ENCODE measurements at regions not wholly inside any gene's neighbourhood (a gene's known extent, or its start where the extent isn't known, plus 50 kb on each side); places are given as distances from the start of the nearest gene placed in this dataset.

DNA sequence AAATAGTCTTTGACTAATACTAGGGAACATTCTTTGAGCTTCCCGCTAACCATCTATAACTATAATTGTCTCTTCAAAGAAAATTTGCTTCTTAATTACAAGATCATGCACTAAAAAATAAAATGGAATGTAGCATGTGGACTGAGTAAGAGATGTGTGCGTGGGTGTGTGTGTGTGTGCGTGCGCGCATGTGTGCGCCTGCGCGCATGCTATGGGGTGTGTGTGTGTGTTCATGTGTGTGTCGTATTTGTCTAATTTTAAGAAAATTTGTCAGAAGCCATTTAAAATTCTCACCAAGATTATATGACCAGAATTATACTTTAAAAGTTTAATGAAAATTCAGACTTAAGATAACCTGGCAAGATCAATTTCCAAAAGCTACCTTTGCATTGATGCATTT lies 593.0 kb downstream of the ACTL7B start:
- WGBS (ENCODE audit: low lambda C conversion rate, missing lambda C conversion rate), result 97% methylated on average over 9 of the region's 9 CpGs
- Histone ChIP-seq H4K20me1 (ENCODE audit: insufficient read depth, poor library complexity, severe bottlenecking) (no peaks in the 10 kb centered on the region), H3K4me2 (no peak overlapping the region), H3K9me3 (ENCODE audit: low read depth) (no peaks in the 10 kb centered on the region), H2AFZ (no peak overlapping the region), H3K27ac (no peak overlapping the region), H3K9me2 (replicated peaks; ENCODE audit: insufficient read depth) (no peaks in the 10 kb centered on the region), H3K4me1 (ENCODE audit: insufficient read depth) (peaks cover 2% of the 10 kb centered on the region), H3K36me3 (replicated peaks; ENCODE audit: insufficient read depth, low read depth) (no peaks in the 10 kb centered on the region), H3K4me3 (no peak overlapping the region), H3K79me2 (no peaks in the 10 kb centered on the region), H3K27me3 (no peaks in the 10 kb centered on the region)
- DNase-seq (ENCODE audit: low spot score), result no peak
- no peak for TF ChIP-seq CTCF (IDR thresholded peaks at IDR 0.05; ENCODE audit: poor library complexity)
- no peak for TF ChIP-seq EZH2 (IDR thresholded peaks at IDR 0.05; ENCODE audit: borderline replicate concordance)
- TF ChIP-seq EZH2phosphoT487 (IDR thresholded peaks at IDR 0.05; ENCODE audit: low read depth, severe bottlenecking, unreplicated experiment), result no peak

DNA sequence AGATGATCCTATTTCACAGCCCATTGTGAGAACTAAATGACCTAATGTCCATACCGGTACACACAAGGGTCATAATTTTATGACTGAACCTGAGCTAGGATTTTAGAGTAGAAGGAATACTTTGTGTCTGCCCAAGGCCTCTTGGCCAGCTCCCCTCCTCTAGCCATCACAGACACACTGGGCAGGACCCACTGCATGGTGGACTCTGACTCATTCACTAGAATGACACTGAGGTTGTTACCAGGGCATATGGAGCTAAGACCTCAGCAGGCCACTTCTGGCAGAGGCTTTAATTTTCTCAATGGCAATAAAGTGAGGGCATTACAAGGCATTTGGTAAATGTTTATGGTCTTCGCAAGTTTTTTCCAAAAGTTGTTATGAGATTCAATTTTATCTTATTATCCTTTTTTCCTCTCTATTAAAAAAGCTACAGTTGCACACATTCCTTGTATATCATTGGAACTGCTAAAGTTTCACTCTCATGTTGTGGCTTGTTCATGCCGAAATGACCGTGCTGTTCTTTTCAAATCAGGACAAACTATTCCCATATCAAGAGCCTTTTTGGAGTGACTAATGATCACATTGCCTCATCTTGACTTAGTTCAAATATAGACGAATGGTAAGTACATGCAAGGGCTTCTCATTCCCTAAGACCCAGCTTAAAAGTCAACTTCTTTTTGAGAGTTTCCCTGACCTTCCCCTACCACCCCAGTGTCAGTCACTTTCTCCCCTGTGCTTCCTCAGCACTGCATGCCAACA lies 595.7 kb downstream of the ACTL7B start:
- no peak for DNase-seq (ENCODE audit: low spot score)
- TF ChIP-seq EZH2 (IDR thresholded peaks at IDR 0.05; ENCODE audit: borderline replicate concordance) (no peak), EZH2phosphoT487 (IDR thresholded peaks at IDR 0.05; ENCODE audit: low read depth, severe bottlenecking, unreplicated experiment) (no peak), CTCF (IDR thresholded peaks at IDR 0.05; ENCODE audit: poor library complexity) (no peak)
- WGBS (ENCODE audit: low lambda C conversion rate, missing lambda C conversion rate), result 92% methylated on average over 5 of the region's 5 CpGs
- no peaks in the 10 kb centered on the region for H3K9me3 ChIP-seq (ENCODE audit: low read depth)
- H3K4me3 ChIP-seq, result no peak overlapping the region
- H3K36me3 ChIP-seq (replicated peaks; ENCODE audit: insufficient read depth, low read depth), result no peaks in the 10 kb centered on the region
- no peaks in the 10 kb centered on the region for H4K20me1 ChIP-seq (ENCODE audit: insufficient read depth, poor library complexity, severe bottlenecking)
- no peak overlapping the region for H2AFZ ChIP-seq
- no peaks in the 10 kb centered on the region for H3K79me2 ChIP-seq
- no peak overlapping the region for H3K27ac ChIP-seq
- peaks cover 10% of the 10 kb centered on the region for H3K4me1 ChIP-seq (ENCODE audit: insufficient read depth)
- H3K4me2 ChIP-seq, result no peak overlapping the region
- H3K27me3 ChIP-seq, result no peaks in the 10 kb centered on the region
- no peaks in the 10 kb centered on the region for H3K9me2 ChIP-seq (replicated peaks; ENCODE audit: insufficient read depth)

DNA sequence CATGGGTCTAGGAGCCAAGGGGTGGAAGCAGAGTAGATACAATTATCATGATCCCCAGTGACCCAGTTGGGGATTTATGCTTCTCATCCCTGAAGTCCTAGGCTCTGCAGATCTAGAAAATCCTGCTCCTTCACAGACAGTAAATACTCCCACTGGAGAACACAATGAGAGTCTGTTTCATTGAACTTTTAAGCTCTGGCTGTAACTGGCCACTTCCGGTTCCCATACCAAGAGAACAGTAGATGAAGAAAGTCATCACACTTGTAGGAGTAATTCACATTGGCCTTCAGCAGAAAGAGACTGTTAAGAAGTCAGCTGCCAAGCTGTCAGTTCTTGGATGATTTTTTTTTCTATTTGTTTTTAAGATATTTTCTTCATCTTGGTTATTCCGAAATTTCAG lies 597.1 kb downstream of the ACTL7B start:
- TF ChIP-seq EZH2phosphoT487 (IDR thresholded peaks at IDR 0.05; ENCODE audit: low read depth, severe bottlenecking, unreplicated experiment), result no peak
- no peak for TF ChIP-seq CTCF (IDR thresholded peaks at IDR 0.05; ENCODE audit: poor library complexity)
- TF ChIP-seq EZH2 (IDR thresholded peaks at IDR 0.05; ENCODE audit: borderline replicate concordance), result no peak
- DNase-seq (ENCODE audit: low spot score), result no peak

More for the DNA sequence above, 597.1 kb downstream of the ACTL7B start:
- no peaks in the 10 kb centered on the region for H3K36me3 ChIP-seq (replicated peaks; ENCODE audit: insufficient read depth, low read depth)
- no peaks in the 10 kb centered on the region for H3K9me3 ChIP-seq (ENCODE audit: low read depth)
- no peaks in the 10 kb centered on the region for H3K79me2 ChIP-seq
- no peak overlapping the region for H3K4me2 ChIP-seq
- H3K27me3 ChIP-seq, result no peaks in the 10 kb centered on the region
- H3K4me1 ChIP-seq (ENCODE audit: insufficient read depth), result peaks cover 10% of the 10 kb centered on the region
- WGBS (ENCODE audit: low lambda C conversion rate, missing lambda C conversion rate), result 48% methylated on average over 2 of the region's 2 CpGs
- H3K4me3 ChIP-seq, result no peak overlapping the region
- H2AFZ ChIP-seq, result no peak overlapping the region
- H4K20me1 ChIP-seq (ENCODE audit: insufficient read depth, poor library complexity, severe bottlenecking), result no peaks in the 10 kb centered on the region
- no peaks in the 10 kb centered on the region for H3K9me2 ChIP-seq (replicated peaks; ENCODE audit: insufficient read depth)
- H3K27ac ChIP-seq, result no peak overlapping the region
